NB4 (cell line): ENCODE measurements at regions not wholly inside any gene's neighbourhood (a gene's known extent, or its start where the extent isn't known, plus 50 kb on each side); places are given as distances from the start of the nearest gene placed in this dataset.

ENCODE experiments used
- MYC ChIP-seq: IDR thresholded peaks from 2 replicates; pipeline ENCODE4 v1.6.1; 2011; ENCODE audit warnings: low read depth, low read length
- POLR2A ChIP-seq: IDR thresholded peaks from 2 replicates; pipeline ENCODE4 v1.6.1; 2011; ENCODE audit warnings: mild to moderate bottlenecking; ENCODE audit not compliant: insufficient read length; ENCODE audit errors: extremely low read depth
- TF ChIP-seq, protein P1 (sequence below): IDR thresholded peaks from one replicate; pipeline ENCODE4 v1.5.1; 2012; ENCODE audit warnings: low read depth, low read length

DNA sequence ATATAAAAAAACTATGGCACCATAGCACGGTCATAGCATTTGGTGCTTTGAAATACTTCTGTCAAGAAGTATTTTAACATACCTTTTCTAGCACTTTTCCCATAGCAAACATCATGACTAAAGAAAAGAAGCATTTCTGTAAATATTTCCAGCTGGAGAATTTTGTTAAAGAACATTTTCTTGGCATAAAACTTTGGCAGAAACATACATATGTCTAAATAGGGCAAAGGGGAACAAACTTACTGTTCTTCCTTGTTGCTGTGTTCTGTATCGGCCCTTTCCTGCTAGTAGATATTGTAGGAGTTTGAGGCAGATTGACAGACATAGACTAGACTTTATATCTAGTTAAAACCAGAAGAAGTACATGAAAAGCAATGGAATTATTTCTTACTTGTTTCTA is 2368.5 kb downstream of the PCDH7 start:
- TF ChIP-seq, protein P1, sequence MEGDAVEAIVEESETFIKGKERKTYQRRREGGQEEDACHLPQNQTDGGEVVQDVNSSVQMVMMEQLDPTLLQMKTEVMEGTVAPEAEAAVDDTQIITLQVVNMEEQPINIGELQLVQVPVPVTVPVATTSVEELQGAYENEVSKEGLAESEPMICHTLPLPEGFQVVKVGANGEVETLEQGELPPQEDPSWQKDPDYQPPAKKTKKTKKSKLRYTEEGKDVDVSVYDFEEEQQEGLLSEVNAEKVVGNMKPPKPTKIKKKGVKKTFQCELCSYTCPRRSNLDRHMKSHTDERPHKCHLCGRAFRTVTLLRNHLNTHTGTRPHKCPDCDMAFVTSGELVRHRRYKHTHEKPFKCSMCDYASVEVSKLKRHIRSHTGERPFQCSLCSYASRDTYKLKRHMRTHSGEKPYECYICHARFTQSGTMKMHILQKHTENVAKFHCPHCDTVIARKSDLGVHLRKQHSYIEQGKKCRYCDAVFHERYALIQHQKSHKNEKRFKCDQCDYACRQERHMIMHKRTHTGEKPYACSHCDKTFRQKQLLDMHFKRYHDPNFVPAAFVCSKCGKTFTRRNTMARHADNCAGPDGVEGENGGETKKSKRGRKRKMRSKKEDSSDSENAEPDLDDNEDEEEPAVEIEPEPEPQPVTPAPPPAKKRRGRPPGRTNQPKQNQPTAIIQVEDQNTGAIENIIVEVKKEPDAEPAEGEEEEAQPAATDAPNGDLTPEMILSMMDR: no peak
- TF ChIP-seq POLR2A (no peak), MYC (no peak)
